GM21381 (cell line): ENCODE measurements at regions not wholly inside any gene's neighbourhood (a gene's known extent, or its start where the extent isn't known, plus 50 kb on each side); places are given as distances from the start of the nearest gene placed in this dataset.

Experiments
- ATAC-seq: cut with Tn5 transposase; IDR thresholded peaks from one replicate; pipeline ENCODE4 v1.9.1; 2021; ENCODE audit warnings: mild to moderate bottlenecking, moderate library complexity; ENCODE audit not compliant: unreplicated experiment

DNA sequence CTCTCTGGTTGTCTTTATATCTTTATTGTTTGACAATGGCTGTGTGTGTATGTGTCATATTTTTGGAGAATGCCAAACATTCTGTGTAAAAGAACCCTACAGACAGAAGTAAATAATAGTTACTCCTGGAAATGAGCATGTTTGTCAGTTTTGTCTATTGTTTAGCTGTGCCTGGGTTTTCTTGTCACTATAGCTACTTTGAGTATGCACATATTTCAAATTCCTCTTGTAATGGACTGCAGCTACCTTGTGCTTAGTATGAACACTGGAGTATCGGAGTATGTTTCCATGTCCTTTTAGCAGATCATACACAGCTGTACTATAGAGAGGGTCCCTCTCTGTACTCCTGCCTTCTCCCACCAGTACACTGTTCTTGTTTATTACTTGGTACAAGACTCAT, 58.0 kb upstream of the DOCK10 start:
- no peak for ATAC-seq

DNA sequence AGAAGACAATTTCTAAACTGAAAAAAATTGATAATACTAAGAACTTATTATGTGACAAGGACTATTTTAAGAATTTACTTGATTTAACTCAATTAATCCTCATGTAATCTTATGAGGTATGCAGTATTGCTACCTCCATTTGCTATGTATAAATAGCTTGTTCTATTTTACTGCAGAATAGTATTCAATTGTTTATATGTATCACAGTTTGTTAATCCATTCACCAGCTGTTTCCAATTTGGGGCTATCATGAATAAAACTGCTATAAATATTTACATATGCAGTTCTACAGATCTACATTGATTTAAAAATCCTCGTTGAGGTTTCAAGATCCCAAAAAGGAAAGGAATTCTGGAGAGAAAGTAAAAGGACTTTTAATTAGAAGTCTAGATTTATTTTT, 54.8 kb upstream of the DOCK10 start:
- no peak for ATAC-seq
